HepG2 (cell line): ENCODE measurements at regions not wholly inside any gene's neighbourhood (a gene's known extent, or its start where the extent isn't known, plus 50 kb on each side); places are given as distances from the start of the nearest gene placed in this dataset.

ENCODE experiments used
- ATAC-seq: fragments of 200-7000 bp; cut with Tn5 transposase; 3 replicates; pipeline ENCODE4 v1.9.1; 2020; ENCODE audit warnings: mild to moderate bottlenecking, moderate library complexity
- BruUV-seq: library from RNA; stranded (reverse); fragments of 400-500 nt; replicated peaks from 2 replicates; lab custom pipeline; 2021; lab: Mats Ljungman, UMichigan
- CTCF ChIA-PET: fragments of 300-600 bp; formaldehyde crosslinking; extraction: SDS; loops from one replicate; lab custom pipeline; 2021; ENCODE audit warnings: low total read pairs, inconsistent platforms, low intra/inter-chr PET ratio; lab: Yijun Ruan, JAX
- POLR2A ChIA-PET: fragments of 350-600 bp; sonication (Branson Sonifier 250); formaldehyde crosslinking; loops from one replicate; lab custom pipeline; 2020; ENCODE audit warnings: antibody characterized with exemption, inconsistent platforms; lab: Yijun Ruan, JAX
- DNase-seq: peaks from one replicate; pipeline ENCODE4 v3.0.0-alpha.2; 2015; ENCODE audit warnings: low spot score
- FAIRE-seq: peaks from 3 replicates; lab custom pipeline; 2011; peaks lifted over from hg19 to GRCh38; lab: Jason Lieb, UNC
- H2AFZ ChIP-seq: one replicate; pipeline ENCODE4 v1.6.1; 2011; ENCODE audit warnings: low read length, inconsistent platforms
- H3K27ac ChIP-seq: fragments of 300-600 bp; 3 replicates; pipeline ENCODE4 v1.8.0; 2011; ENCODE audit warnings: mixed run types, mild to moderate bottlenecking, mixed read lengths, low read length, inconsistent platforms; ENCODE audit not compliant: insufficient read depth; ENCODE audit errors: extremely low read length
- H3K27me3 ChIP-seq, 2 experiments: fragments of 200-600 bp in 1 of 2; 2 replicates in 1 of 2; 3 replicates in 1 of 2; pipeline versions ENCODE4 v1.6.0 to v1.8.0; 2011; ENCODE audit warnings: low read length in 2 of 2, mild to moderate bottlenecking in 2 of 2, moderate library complexity in 2 of 2, inconsistent platforms in 1 of 2; ENCODE audit not compliant: insufficient read depth in 2 of 2, control insufficient read depth in 1 of 2
- H3K36me3 ChIP-seq, 2 experiments: fragments of 200-600 bp in 1 of 2; replicated peaks in 1 of 2; 2 replicates in 1 of 2; 3 replicates in 1 of 2; pipeline versions ENCODE4 v1.5.1 to v1.8.0; 2011; ENCODE audit warnings: low read length in 2 of 2, inconsistent platforms in 1 of 2; ENCODE audit not compliant: insufficient read depth in 2 of 2, control insufficient read depth in 1 of 2
- H3K4me1 ChIP-seq: 2 replicates; pipeline ENCODE4 v1.5.1; 2012; ENCODE audit warnings: low read length, inconsistent platforms; ENCODE audit not compliant: insufficient read depth
- H3K4me2 ChIP-seq: 2 replicates; pipeline ENCODE4 v1.6.0; 2011; ENCODE audit warnings: low read depth, low read length, inconsistent platforms
- H3K4me3 ChIP-seq, 3 experiments: fragments of 200-600 bp in 1 of 3; sonication (generic), shearing (Covaris generic) in 1 of 3; replicated peaks in 1 of 3; 2 replicates each; pipeline ENCODE4 v1.5.1; 2011 to 2016; ENCODE audit warnings: low read length in 3 of 3, inconsistent platforms in 2 of 3, low read depth in 2 of 3, mild to moderate bottlenecking in 2 of 3, control low read depth in 1 of 3, mixed read lengths in 1 of 3; ENCODE audit not compliant: insufficient read depth in 1 of 3
- H3K79me2 ChIP-seq: one replicate; pipeline ENCODE4 v1.6.1; 2011; ENCODE audit warnings: low read length, inconsistent platforms; ENCODE audit not compliant: insufficient read depth
- H3K9ac ChIP-seq: 2 replicates; pipeline ENCODE4 v1.6.0; 2011; ENCODE audit warnings: mild to moderate bottlenecking, low read depth, low read length, inconsistent platforms; ENCODE audit not compliant: insufficient read depth
- H3K9me3 ChIP-seq: 2 replicates; pipeline ENCODE4 v1.5.1; 2012; ENCODE audit warnings: mild to moderate bottlenecking, low read length
- H4K20me1 ChIP-seq: 2 replicates; pipeline ENCODE4 v1.6.0; 2011; ENCODE audit warnings: inconsistent platforms, mild to moderate bottlenecking, low read length, moderate library complexity; ENCODE audit not compliant: insufficient read depth
- ARNTL ChIP-seq: sonication (generic); formaldehyde crosslinking; IDR thresholded peaks from 2 replicates; pipeline ENCODE4 v1.4.0; 2020; ENCODE audit warnings: mild to moderate bottlenecking, missing genetic modification reagents
- KDM3A ChIP-seq: IDR thresholded peaks from 2 replicates; pipeline ENCODE4 v1.6.1; 2018; ENCODE audit warnings: low read depth, missing compliant biosample characterization
- MEIS1 ChIP-seq: sonication (generic); formaldehyde crosslinking; IDR thresholded peaks from 2 replicates; pipeline ENCODE4 v1.9.0; 2021; ENCODE audit warnings: mild to moderate bottlenecking, missing genetic modification reagents, moderate library complexity, borderline replicate concordance
- NCOR1 ChIP-seq: fragments of 200-600 bp; sonication (generic); IDR thresholded peaks from 2 replicates; pipeline ENCODE4 v1.7.0; 2017; ENCODE audit warnings: antibody characterized with exemption, low read length, borderline replicate concordance
- SMC3 ChIP-seq: IDR thresholded peaks from 2 replicates; pipeline ENCODE4 v1.6.1; 2011; ENCODE audit warnings: low read length, improper control_type of control experiment
- TEAD2 ChIP-seq: sonication (generic); formaldehyde crosslinking; IDR thresholded peaks from 2 replicates; pipeline ENCODE4 v1.9.0; 2021; ENCODE audit warnings: missing genetic modification reagents
- ZBTB3 ChIP-seq: sonication (generic); formaldehyde crosslinking; IDR thresholded peaks from 2 replicates; pipeline ENCODE4 v1.4.0; 2020; ENCODE audit warnings: low read depth, mild to moderate bottlenecking, moderate library complexity, missing genetic modification reagents, borderline replicate concordance
- ZC3H4 ChIP-seq: sonication (generic); formaldehyde crosslinking; IDR thresholded peaks from 2 replicates; pipeline ENCODE4 v1.4.0; 2020; ENCODE audit warnings: missing genetic modification reagents, borderline replicate concordance
- ZFYVE20 ChIP-seq: sonication (generic); formaldehyde crosslinking; IDR thresholded peaks from 2 replicates; pipeline ENCODE4 v1.8.0; 2023; ENCODE audit warnings: low read depth, mild to moderate bottlenecking, moderate library complexity, missing genetic modification reagents, borderline replicate concordance
- ZNF205 ChIP-seq: IDR thresholded peaks from 2 replicates; pipeline ENCODE4 v1.6.1; 2018; ENCODE audit warnings: missing biosample characterization, missing genetic modification reagents
- ZNF761 ChIP-seq: sonication (generic); formaldehyde crosslinking; conservative IDR thresholded peaks from 2 replicates; pipeline ENCODE4 v1.4.0; 2020; ENCODE audit warnings: mild to moderate bottlenecking, missing genetic modification reagents
- ZNF776 ChIP-seq: sonication (generic); formaldehyde crosslinking; IDR thresholded peaks from 2 replicates; pipeline ENCODE4 v1.4.0; 2020; ENCODE audit warnings: mild to moderate bottlenecking, missing genetic modification reagents
- WGBS: methylation state at CpG from one replicate; pipeline ENCODE4 v1.1.6; 2017; ENCODE audit warnings: low lambda C conversion rate; 5-methylcytosine and 5-hydroxymethylcytosine counted together
- in situ Hi-C: cut with HindIII; loops from 2 replicates; pipeline ENCODE4 v1.10.0; 2017; ENCODE audit warnings: low pct_unique_long_range_greater_than_20kb; ENCODE audit not compliant: extremely low pct_ligation_motif_present
- intact Hi-C: fragments of 100-400 bp; cut with micrococcal nuclease; formaldehyde crosslinking; loops from one replicate; pipeline ENCODE4 v1.10.0; 2022; ENCODE audit not compliant: unreplicated experiment
- TF ChIP-seq, protein P1 (sequence below): sonication (generic); formaldehyde crosslinking; conservative IDR thresholded peaks from 2 replicates; pipeline ENCODE4 v1.4.0; 2020; ENCODE audit warnings: missing genetic modification reagents
- TF ChIP-seq, protein P2 (sequence below): conservative IDR thresholded peaks from 2 replicates; pipeline ENCODE4 v1.6.1; 2018; ENCODE audit warnings: missing genetic modification reagents

DNA sequence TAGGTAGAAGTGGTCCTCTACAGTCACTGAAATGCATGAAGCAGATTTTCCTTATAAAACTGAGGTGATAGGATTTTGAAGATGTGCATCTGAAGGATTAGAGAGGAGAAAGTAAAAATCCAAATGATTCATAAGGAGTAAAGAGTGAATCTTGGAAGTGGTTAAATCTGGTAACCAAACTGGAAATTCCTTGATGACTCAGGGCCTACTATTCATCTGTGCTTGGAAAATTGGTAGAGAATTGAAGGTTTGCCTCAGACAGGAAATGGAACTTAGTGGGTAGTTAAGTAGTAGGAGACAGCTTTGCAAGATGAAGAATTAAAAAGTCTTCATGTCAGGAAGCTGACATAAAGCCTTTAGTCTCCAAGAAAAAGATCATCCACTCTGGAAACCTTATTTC, 368.9 kb upstream of the CTSO start:
- intact Hi-C loops, result no loop called here
- no peaks in the 10 kb centered on the region for H3K79me2 ChIP-seq
- H3K4me3 ChIP-seq, result no peak overlapping the region
- H2AFZ ChIP-seq, result no peak overlapping the region
- no peak overlapping the region for H3K4me2 ChIP-seq
- no peaks in the 10 kb centered on the region for H3K27me3 ChIP-seq
- BruUV-seq, result no TSS peak
- H4K20me1 ChIP-seq, result no peaks in the 10 kb centered on the region
- no peak overlapping the region for H3K27ac ChIP-seq
- H3K9ac ChIP-seq, result no peak overlapping the region
- ATAC-seq (no peak), DNase-seq (no peak)
- H3K4me1 ChIP-seq, result no peaks in the 10 kb centered on the region
- POLR2A ChIA-PET, result no interaction called here
- in situ Hi-C loops, result no loop called here
- CTCF ChIA-PET, result no interaction called here
- no peak for TF ChIP-seq ZC3H4 (CRISPR knock-in tag)
- TF ChIP-seq NCOR1, result no peak
- no peak for TF ChIP-seq ZBTB3 (CRISPR knock-in tag)
- TF ChIP-seq ZNF205 (CRISPR knock-in tag), result no peak
- TF ChIP-seq MEIS1 (CRISPR knock-in tag), result no peak
- TF ChIP-seq, all 625 proteins: peak for 0
- no peak for FAIRE-seq
- no peaks in the 10 kb centered on the region for H3K9me3 ChIP-seq
- no peaks in the 10 kb centered on the region for H3K36me3 ChIP-seq

DNA sequence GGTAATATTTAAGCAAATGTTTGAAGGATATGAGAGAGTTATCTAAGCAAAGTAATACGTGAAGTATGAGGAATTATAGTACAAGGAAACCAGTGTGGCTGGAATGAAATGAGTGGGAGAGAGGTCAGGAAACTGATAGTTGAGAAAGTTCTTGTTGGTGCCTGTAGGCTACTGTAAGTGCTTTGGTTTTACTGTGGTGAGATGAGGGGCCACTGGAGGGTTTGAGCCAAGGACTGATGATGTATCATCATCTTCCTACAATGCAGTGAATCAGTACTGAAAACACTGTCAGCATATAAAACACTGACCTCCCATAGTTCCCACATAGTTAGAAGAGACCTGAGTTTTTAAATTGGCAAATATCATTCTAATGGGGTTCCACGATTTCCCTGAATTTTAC, 367.5 kb upstream of the CTSO start:
- H3K79me2 ChIP-seq, result no peaks in the 10 kb centered on the region
- BruUV-seq, result no TSS peak
- no peak overlapping the region for H3K4me2 ChIP-seq
- in situ Hi-C loops (no loop called here), intact Hi-C loops (no loop called here)
- H3K36me3 ChIP-seq, result no peaks in the 10 kb centered on the region
- no peak overlapping the region for H3K4me3 ChIP-seq
- no peaks in the 10 kb centered on the region for H3K9me3 ChIP-seq
- no peaks in the 10 kb centered on the region for H4K20me1 ChIP-seq
- H3K9ac ChIP-seq, result no peak overlapping the region
- no peak overlapping the region for H3K27ac ChIP-seq
- POLR2A ChIA-PET, result no interaction called here
- TF ChIP-seq ARNTL (no peak), TEAD2 (CRISPR knock-in tag) (no peak), ZFYVE20 (CRISPR knock-in tag) (no peak), KDM3A (CRISPR knock-in tag) (no peak), SMC3 (no peak), ZNF776 (CRISPR knock-in tag) (no peak), NCOR1 (no peak), ZNF761 (CRISPR knock-in tag) (no peak)
- TF ChIP-seq, protein P1, sequence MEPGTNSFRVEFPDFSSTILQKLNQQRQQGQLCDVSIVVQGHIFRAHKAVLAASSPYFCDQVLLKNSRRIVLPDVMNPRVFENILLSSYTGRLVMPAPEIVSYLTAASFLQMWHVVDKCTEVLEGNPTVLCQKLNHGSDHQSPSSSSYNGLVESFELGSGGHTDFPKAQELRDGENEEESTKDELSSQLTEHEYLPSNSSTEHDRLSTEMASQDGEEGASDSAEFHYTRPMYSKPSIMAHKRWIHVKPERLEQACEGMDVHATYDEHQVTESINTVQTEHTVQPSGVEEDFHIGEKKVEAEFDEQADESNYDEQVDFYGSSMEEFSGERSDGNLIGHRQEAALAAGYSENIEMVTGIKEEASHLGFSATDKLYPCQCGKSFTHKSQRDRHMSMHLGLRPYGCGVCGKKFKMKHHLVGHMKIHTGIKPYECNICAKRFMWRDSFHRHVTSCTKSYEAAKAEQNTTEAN (CRISPR knock-in tag), result no peak
- TF ChIP-seq, protein P2, sequence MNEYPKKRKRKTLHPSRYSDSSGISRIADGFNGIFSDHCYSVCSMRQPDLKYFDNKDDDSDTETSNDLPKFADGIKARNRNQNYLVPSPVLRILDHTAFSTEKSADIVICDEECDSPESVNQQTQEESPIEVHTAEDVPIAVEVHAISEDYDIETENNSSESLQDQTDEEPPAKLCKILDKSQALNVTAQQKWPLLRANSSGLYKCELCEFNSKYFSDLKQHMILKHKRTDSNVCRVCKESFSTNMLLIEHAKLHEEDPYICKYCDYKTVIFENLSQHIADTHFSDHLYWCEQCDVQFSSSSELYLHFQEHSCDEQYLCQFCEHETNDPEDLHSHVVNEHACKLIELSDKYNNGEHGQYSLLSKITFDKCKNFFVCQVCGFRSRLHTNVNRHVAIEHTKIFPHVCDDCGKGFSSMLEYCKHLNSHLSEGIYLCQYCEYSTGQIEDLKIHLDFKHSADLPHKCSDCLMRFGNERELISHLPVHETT (CRISPR knock-in tag), result no peak
- CTCF ChIA-PET, result no interaction called here
- WGBS, result 0% methylated on average over 2 of the region's 2 CpGs
- no peak overlapping the region for H2AFZ ChIP-seq
- DNase-seq, result no peak
- FAIRE-seq, result no peak
- no peaks in the 10 kb centered on the region for H3K27me3 ChIP-seq
- no peak for ATAC-seq
- no peaks in the 10 kb centered on the region for H3K4me1 ChIP-seq
